Activated T-cell treated with anti-CD3 and anti-CD28 coated beads for 48 hours (primary cell): ENCODE measurements at regions not wholly inside any gene's neighbourhood (a gene's known extent, or its start where the extent isn't known, plus 50 kb on each side); places are given as distances from the start of the nearest gene placed in this dataset.

Source experiments
- DNase-seq: peaks from one replicate; pipeline ENCODE4 v3.0.0-alpha.2; 2020; ENCODE audit warnings: low read depth

DNA sequence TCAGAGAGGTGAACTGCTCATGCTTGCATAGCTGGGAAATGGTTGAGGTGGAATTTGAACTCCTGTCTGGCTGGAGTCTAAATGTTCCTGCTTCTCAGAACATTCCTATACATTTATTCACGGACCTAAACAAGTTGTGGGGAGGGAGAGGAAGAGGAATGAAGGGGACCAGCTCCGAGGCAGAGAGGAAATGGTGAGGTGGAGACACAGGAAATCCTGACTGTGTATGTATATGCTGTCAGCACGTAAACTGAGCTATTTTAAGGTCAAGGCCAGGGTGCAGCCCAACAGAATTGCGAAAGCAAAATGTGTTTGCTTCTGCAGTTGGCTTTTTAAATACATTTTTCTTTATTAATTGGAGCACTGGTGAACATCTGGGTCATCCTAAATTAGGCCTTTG is 74.1 kb upstream of the POMGNT2 start:
- no peak for DNase-seq

DNA sequence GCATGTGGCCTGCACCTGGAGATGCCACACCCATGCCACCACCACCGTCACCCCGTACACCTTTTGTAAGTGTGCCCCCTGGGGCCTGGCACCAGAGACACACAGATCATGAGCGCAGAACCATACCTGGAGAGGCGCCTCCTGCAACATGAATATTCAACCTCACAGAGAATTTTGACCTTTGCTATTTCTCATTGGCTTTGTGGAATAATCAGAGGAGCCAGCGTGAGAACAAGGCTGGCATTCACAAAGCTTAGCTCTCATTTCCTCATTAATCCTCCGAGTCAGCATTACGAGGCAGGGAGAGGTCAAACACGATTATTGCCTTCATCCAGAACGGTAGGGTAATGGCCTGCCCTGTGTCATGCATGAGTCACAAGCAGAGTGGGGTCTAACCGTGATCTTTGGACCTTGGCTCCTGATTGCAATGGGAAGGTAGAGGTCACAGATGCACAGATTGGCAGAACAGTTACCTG is 73.0 kb upstream of the POMGNT2 start:
- no peak for DNase-seq

DNA sequence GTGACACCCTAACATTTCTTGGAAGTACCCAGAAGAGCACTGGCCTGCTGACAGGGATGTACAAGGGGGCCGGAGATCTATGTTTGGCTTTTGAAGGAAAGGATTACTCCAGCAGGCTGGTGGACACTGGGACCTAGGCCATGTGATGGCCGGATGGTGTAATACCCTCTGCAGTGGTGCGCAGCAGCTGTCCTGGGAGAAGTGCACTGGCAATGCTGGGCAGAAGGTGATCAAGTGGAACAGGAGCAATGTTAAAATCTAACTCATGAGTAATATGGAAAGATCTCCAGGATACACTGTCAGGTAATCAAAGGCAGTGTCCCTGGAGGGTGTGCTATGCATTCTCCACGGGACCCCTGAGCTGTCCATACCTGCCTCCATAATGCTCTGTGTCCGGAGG is 71.2 kb upstream of the POMGNT2 start:
- DNase-seq = no peak

DNA sequence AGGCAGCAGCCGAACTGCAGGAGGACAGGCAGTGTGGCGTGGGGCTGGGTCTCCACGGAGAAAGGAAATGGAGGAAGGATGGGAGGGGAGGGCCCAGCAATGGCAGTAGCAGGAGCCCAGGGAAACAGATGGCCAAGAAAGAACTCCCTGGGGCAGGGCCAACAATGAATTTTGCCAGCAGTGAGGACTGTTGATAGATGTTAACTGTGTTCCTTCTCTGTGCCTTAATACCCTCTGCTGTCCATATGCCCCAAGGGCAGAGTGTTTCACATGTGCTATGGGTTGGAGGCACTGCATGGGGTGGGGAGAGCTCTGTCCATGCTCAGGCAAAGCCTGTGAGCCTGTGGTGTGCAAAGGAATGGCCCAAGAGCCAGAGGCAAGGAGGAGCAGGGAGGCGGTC is 70.8 kb upstream of the POMGNT2 start:
- no peak for DNase-seq

DNA sequence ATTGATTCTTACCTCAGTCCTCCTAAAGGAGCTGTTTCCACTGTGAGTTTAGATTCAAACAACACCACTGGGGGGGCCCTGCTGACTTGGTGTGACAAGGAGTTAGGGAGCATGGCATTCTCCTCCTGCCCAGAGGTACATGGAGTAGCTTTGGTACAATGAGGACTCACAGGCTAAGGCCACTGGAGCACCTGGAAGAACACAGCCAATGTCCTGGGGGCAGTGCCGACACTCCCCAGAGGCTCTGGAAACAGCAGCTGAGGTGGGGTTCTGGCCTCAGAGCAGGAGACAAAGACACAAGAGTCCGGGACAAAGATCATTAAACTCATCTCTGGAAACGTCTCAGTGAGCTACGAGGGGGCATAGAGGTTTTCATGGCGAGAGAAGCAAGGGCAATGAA is 69.7 kb upstream of the POMGNT2 start:
- no peak for DNase-seq

DNA sequence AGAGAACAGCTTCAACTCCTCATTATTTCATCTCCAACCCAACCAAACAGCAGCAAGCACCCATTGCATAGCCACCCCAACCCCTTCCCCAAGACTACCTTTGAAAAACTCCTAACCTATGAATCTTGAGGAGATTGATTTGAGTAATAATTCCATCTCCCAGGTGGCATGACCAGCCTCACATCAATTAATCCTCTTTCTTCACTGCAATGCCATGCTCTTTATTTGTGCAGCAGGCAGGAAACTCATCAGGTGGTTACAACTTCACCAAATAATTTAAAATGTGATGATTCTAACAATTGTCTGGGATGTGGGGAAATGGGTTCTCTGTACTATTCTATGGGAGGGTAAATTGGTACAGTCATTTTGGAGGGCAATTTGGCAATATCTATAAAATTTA is 68.1 kb upstream of the POMGNT2 start:
- no peak for DNase-seq

DNA sequence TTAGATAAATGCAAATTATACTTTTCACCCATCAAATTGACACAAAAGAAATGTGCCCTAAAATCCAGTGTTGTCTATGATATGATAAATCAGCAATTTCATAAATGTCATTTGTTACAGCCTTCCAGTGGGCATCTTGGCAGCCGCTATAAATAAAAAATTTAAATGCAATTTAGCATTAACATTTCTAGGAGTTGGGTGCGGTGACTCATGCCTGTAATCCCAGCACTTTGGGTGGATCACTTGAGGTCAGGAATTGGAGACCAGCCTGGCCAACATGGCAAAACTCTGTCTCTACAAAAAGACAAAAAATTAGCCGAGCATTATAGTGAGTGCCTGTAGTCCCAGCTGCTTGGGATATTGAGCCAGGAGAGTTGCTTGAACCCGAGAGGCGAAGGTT is 65.9 kb upstream of the POMGNT2 start:
- DNase-seq = no peak

DNA sequence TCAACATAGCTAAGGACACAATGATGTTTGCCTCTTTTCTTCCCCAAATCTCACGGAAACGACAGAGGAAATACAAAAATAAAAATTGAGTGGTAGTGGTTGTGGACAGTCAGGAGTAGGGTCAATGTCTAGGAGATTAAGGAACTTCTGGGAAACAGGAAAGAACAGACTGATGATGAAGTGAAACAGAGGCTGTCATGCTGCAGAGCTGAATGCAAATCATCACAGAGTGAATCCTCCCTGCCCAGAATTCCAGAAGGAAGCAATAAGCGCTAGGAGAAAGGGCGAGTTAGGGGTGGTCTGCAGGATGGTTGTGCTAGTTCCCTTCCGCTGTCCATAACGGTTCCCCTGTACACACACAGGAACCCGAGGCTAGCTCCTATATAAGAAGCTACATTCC is 64.7 kb upstream of the POMGNT2 start:
- no peak for DNase-seq

DNA sequence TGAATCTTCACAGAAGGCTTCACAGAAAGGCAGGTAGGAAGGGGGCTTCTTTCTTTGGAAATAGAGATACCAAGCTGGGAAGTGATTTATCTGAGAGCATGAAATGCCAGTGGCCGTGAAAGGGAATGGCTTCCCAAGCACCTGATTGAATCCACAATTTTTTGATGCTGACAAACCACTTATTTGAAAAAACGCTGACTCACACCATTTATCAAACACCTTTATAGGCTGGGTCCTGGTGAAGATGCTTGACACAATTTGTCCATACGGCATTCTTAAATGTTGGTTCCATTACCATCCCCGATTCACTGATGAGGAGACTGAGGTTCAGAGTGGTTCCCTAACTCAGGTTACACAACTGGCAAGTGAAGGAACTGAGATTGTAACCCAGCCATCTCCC is 64.1 kb upstream of the POMGNT2 start:
- DNase-seq = no peak

DNA sequence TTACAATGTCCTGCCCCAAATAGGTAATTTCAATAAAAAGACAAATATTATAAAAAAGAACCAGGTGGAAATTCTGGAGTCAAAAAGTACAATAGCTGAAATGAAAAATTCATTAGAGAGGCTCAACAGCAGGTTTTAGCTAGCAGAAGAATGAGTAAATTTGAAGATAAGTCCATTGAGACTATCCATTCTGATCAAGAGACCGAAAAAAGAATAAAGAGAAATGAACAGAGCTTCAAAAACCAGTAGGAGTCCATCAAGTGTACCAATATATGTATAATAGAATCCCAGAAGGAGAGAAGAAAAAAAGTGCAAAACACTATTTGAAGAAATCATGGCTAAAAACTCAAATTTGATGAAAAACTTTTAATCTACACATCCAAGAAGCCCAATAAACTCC is 60.5 kb upstream of the POMGNT2 start:
- DNase-seq = no peak

DNA sequence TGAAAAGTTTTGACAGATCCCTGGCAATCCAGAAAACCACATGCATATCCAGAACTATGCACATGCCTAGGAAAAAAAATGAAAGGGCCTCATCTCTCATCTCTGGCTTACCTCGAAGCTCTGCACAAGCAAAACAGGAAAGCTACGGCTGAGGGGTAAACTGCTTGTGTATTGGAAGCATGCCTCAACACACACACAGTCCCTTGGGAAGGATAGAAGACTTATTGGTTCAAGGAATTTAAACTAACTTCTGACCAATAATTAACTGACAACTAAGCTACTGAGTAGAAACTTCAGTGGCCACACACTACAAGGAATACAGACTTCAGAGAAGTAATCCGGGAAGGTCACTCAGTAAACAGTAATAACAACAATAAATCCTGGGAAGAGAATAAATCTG is 59.9 kb upstream of the POMGNT2 start:
- DNase-seq = no peak

DNA sequence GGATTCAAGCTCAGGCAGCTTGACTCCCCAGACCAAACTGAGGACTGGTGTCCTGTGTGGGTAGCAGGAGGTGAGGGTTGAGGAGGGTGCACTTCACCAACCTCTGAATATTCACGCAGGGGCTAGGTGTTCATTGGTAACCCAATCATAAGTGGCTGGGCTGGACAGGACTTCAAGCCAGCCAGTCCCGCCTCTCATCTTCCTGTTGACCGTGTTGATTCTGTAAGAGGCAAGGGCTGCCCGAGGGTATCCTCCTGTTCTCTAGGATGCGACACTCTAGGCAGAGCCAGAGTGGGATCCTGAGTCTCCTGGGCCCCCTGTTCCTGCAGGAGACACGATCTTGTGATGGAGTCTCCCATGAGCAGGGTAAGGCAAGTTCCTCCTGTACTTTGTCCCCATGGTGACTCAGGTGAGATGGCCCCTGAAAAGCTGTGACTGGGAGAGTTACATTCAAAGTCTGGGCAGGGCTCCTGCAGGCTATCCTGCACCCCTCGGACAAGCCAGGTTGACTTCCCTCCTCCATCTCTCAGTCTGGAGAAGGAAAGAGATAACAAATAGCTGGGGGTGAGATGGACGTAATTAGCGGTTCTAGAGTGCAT is 58.1 kb upstream of the POMGNT2 start:
- no peak for DNase-seq

DNA sequence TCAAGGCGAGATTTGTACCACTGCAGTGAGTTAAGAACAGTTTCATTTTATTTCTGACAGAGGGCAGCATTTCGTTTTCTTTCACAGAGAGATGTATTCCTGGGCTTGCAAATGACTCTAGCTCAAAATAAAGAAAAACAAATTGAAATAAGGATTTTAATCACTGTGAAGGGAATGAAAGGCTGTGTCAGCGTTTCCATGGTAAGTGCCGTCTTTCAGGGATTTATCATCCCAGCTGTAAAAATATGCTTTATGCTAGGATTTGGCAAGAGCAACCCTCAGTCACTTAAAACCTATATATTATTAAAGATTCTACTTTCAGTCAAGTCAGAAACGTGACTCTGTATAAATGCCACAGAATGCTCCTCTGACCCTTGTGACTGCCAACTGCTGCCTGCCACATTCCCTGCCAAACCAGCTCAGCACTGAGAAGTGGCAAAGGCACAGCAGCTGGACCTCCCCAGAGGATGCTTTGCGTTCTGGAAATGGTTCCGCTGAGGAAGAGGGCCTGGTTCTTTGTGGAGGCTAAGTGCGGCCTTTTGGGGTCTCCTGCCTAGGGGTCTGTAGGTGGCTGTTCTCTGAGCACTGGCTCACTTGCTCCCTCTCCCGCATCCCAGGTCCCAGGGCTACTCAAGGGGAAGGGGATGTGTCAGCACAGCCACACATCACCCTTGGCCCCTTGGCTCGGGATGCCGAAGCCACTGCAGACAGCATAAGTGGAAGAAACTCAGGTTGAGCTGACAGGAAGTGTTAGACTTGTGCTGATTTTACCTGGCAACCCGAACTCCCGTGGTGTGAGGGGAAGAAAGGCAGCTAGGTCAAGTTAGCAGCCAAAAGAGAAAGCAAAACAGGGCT is 56.6 kb upstream of the POMGNT2 start:
- no peak for DNase-seq

DNA sequence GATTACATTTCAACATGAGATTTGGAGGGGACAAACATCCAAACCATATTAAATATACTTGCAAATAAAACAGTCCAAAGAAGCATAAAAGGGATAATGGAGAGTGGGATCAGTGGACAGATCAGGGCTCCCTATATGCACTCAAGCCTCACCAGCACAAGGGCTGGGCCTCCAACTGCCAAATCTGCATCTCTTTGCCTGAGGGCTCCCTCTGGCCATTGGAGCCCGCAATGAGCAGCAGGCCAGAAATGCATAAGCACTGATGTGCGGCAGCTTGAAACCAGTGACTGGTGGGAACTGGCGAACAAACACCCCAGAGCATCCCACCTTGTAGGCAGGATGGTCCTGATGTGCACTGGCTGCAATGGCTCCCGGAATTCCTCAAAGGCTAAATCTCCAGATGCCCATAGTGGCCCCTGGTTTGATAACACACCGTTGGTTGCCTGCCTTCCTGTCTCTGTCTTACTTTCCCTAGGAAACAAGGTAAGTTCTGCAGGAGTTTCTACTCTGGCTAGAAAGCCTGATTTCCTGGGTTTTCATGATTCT is 55.9 kb upstream of the POMGNT2 start:
- DNase-seq = no peak

DNA sequence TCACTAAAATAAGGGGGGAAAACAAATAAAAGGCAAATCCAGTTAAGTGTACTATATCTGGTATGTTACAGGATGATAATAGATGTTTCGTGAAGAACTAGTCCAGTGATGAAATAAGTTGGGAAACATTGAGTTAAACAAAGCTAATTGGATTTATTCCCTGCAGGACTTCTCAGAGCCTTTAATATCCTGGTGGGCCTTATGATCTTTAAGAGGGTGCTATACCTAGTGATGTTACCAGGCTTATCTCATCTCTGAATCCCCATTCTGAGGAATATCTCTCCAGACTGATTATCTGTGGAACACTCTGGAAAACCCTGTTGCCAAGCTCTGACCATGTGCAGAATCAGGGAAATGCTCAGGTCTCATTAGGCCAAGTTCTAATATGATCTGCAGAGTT is 54.8 kb upstream of the POMGNT2 start:
- DNase-seq = no peak

DNA sequence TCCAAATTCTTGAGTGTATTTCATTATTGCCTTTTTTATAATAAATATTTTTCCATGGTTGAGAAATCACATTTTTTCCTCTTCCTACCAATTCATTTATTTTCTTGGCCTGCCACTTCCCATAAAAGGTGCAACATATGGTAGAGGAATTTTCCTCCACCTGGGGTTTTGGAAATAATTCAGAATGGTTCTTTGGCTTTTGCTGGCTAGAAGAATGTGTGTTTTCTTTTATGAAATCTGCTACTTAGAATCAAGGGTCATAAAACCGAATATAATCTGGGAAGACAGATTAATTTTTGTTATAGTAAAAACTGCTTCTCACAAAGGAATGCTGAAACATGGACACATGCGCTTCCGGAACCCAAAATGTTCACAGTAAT is 54.0 kb upstream of the POMGNT2 start:
- DNase-seq = no peak

DNA sequence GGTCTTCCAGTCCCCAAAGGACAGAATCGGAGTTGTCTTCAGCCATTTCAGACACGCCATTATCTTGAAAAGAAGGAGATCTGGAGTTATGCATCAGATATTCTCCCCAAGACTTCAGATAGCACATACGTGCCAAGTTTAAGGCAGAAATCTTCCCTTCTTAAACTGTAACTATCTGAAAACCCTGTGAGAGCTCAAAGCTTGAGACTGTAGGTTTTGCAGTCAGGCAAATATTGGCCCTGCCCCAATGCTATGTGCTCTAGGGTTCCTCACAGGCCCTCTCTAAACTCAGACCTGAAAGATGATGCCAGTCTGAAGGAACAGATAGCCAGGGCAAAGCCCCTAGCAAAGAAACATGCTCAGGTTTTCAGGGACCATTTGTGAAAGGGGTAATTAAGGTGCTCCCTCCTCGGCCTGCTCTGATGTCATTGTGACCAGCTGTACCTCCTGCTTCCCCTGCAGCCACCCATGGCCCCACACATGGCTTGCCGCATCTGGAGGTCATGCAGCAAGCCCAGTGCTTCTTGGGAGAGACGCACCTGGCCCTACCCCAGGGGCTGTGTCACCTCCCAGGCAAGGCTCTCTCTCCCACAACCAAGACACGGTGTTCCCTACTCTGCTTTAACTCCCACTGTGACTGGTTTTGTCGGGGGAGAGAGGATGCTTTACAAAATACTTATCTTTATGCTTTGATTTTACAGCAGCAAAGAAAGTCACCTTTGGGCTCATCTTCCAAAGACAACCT is 53.4 kb upstream of the POMGNT2 start:
- DNase-seq = no peak

DNA sequence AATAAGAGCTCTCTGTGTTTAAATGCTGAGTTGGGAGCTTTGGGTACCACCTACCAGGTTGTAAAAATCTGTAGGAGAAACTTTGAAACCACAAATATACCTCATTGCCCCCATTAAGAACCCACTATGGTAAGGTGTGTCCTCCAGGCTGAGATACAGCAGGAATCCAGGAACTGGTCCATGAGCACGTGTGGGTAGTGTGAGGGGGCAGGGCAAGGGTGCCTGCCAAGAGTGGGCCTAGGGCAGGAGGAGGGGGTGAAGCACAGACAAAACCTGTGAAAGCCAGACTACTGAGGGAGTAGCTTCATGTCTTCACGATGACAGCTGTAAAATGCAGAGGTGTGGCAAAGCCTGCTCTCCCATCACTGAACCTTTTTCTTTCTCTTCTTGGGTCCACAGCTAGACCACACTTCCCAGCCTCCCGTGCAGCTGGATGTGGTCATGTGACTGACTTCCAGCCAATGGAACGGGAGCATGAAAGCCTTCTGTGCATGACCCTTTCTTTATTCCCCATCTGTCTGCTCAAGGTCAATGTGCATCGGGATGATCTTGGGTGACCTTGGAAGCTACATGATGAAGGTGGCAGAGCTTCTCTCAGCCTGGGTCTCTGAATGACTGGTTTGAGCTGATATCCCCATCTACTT is 51.1 kb upstream of the POMGNT2 start:
- no peak for DNase-seq

DNA sequence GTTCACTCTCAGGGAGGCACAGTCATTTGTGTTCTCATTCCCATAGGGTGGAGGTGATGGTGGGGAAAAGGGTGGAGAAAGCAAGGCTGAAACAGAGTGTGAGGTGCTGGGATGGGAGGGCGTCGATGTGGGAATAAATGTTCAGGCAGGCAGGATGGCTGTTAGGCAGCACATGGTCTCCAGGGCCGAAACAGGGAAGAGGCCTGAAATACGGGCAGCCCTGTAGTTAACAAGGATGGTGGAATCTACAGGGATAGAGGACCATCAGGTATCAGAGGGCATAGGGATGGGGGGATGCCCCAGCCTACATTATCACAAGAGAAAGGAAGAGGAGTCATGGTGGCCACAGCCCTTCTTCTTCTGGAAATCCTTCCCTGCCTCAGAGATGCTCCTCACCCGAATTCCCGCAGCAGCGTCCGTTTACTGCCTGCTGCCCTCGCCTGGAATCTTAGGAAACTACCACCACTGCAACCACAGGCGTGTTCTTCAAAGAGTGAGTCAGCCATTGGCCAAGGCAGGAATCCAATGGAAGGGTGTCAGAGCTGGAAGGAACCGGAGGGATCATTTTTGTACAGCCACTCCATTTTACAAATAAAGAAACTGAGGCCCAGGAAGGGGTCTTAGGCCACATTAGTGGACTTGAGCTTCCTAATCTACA is 49.7 kb upstream of the POMGNT2 start:
- DNase-seq = no peak
